HepG2 (cell line): ENCODE measurements at regions not wholly inside any gene's neighbourhood (a gene's known extent, or its start where the extent isn't known, plus 50 kb on each side); places are given as distances from the start of the nearest gene placed in this dataset.

Source experiments
- ATAC-seq: fragments of 200-7000 bp; cut with Tn5 transposase; 3 replicates; pipeline ENCODE4 v1.9.1; 2020; ENCODE audit warnings: mild to moderate bottlenecking, moderate library complexity
- BruUV-seq: library from RNA; stranded (reverse); fragments of 400-500 nt; replicated peaks from 2 replicates; lab custom pipeline; 2021; lab: Mats Ljungman, UMichigan
- CTCF ChIA-PET: fragments of 300-600 bp; formaldehyde crosslinking; extraction: SDS; loops from one replicate; lab custom pipeline; 2021; ENCODE audit warnings: low total read pairs, inconsistent platforms, low intra/inter-chr PET ratio; lab: Yijun Ruan, JAX
- POLR2A ChIA-PET: fragments of 350-600 bp; sonication (Branson Sonifier 250); formaldehyde crosslinking; loops from one replicate; lab custom pipeline; 2020; ENCODE audit warnings: antibody characterized with exemption, inconsistent platforms; lab: Yijun Ruan, JAX
- DNase-seq: peaks from one replicate; pipeline ENCODE4 v3.0.0-alpha.2; 2015; ENCODE audit warnings: low spot score
- FAIRE-seq: peaks from 3 replicates; lab custom pipeline; 2011; peaks lifted over from hg19 to GRCh38; lab: Jason Lieb, UNC
- H2AFZ ChIP-seq: one replicate; pipeline ENCODE4 v1.6.1; 2011; ENCODE audit warnings: low read length, inconsistent platforms
- H3K27ac ChIP-seq: fragments of 300-600 bp; 3 replicates; pipeline ENCODE4 v1.8.0; 2011; ENCODE audit warnings: mixed run types, mild to moderate bottlenecking, mixed read lengths, low read length, inconsistent platforms; ENCODE audit not compliant: insufficient read depth; ENCODE audit errors: extremely low read length
- H3K27me3 ChIP-seq, 2 experiments: fragments of 200-600 bp in 1 of 2; 2 replicates in 1 of 2; 3 replicates in 1 of 2; pipeline versions ENCODE4 v1.6.0 to v1.8.0; 2011; ENCODE audit warnings: low read length in 2 of 2, mild to moderate bottlenecking in 2 of 2, moderate library complexity in 2 of 2, inconsistent platforms in 1 of 2; ENCODE audit not compliant: insufficient read depth in 2 of 2, control insufficient read depth in 1 of 2
- H3K36me3 ChIP-seq, 2 experiments: fragments of 200-600 bp in 1 of 2; replicated peaks in 1 of 2; 2 replicates in 1 of 2; 3 replicates in 1 of 2; pipeline versions ENCODE4 v1.5.1 to v1.8.0; 2011; ENCODE audit warnings: low read length in 2 of 2, inconsistent platforms in 1 of 2; ENCODE audit not compliant: insufficient read depth in 2 of 2, control insufficient read depth in 1 of 2
- H3K4me1 ChIP-seq: 2 replicates; pipeline ENCODE4 v1.5.1; 2012; ENCODE audit warnings: low read length, inconsistent platforms; ENCODE audit not compliant: insufficient read depth
- H3K4me2 ChIP-seq: 2 replicates; pipeline ENCODE4 v1.6.0; 2011; ENCODE audit warnings: low read depth, low read length, inconsistent platforms
- H3K4me3 ChIP-seq, 3 experiments: fragments of 200-600 bp in 1 of 3; sonication (generic), shearing (Covaris generic) in 1 of 3; replicated peaks in 1 of 3; 2 replicates each; pipeline ENCODE4 v1.5.1; 2011 to 2016; ENCODE audit warnings: low read length in 3 of 3, inconsistent platforms in 2 of 3, low read depth in 2 of 3, mild to moderate bottlenecking in 2 of 3, control low read depth in 1 of 3, mixed read lengths in 1 of 3; ENCODE audit not compliant: insufficient read depth in 1 of 3
- H3K79me2 ChIP-seq: one replicate; pipeline ENCODE4 v1.6.1; 2011; ENCODE audit warnings: low read length, inconsistent platforms; ENCODE audit not compliant: insufficient read depth
- H3K9ac ChIP-seq: 2 replicates; pipeline ENCODE4 v1.6.0; 2011; ENCODE audit warnings: mild to moderate bottlenecking, low read depth, low read length, inconsistent platforms; ENCODE audit not compliant: insufficient read depth
- H3K9me3 ChIP-seq: 2 replicates; pipeline ENCODE4 v1.5.1; 2012; ENCODE audit warnings: mild to moderate bottlenecking, low read length
- H4K20me1 ChIP-seq: 2 replicates; pipeline ENCODE4 v1.6.0; 2011; ENCODE audit warnings: inconsistent platforms, mild to moderate bottlenecking, low read length, moderate library complexity; ENCODE audit not compliant: insufficient read depth
- HDAC6 ChIP-seq: fragments of 200-600 bp; sonication (generic); IDR thresholded peaks from 2 replicates; pipeline ENCODE4 v1.7.0; 2017; ENCODE audit warnings: mild to moderate bottlenecking, antibody characterized with exemption, low read length, low read depth
- KAT7 ChIP-seq: IDR thresholded peaks from 2 replicates; pipeline ENCODE4 v1.6.1; 2018; ENCODE audit warnings: borderline replicate concordance, missing compliant biosample characterization
- RFXANK ChIP-seq: IDR thresholded peaks from 2 replicates; pipeline ENCODE4 v1.6.1; 2016
- TAF1 ChIP-seq: sonication (generic); formaldehyde crosslinking; IDR thresholded peaks from 2 replicates; pipeline ENCODE4 v1.4.0; 2020; ENCODE audit warnings: missing genetic modification reagents
- ZBTB7B ChIP-seq: sonication (generic); formaldehyde crosslinking; IDR thresholded peaks from 2 replicates; pipeline ENCODE4 v1.4.0; 2020; ENCODE audit warnings: missing genetic modification reagents
- ZNF101 ChIP-seq: sonication (generic); formaldehyde crosslinking; IDR thresholded peaks from 2 replicates; pipeline ENCODE4 v1.4.0; 2020; ENCODE audit warnings: mild to moderate bottlenecking, low read depth, missing genetic modification reagents, borderline replicate concordance
- ZNF749 ChIP-seq: sonication (generic); formaldehyde crosslinking; IDR thresholded peaks from 2 replicates; pipeline ENCODE4 v1.8.0; 2022; ENCODE audit warnings: mild to moderate bottlenecking, missing genetic modification reagents, moderate library complexity, borderline replicate concordance
- ZNF772 ChIP-seq: sonication (generic); formaldehyde crosslinking; IDR thresholded peaks from 2 replicates; pipeline ENCODE4 v1.5.0; 2020; ENCODE audit warnings: mild to moderate bottlenecking, missing genetic modification reagents
- WGBS: methylation state at CpG from one replicate; pipeline ENCODE4 v1.1.6; 2017; ENCODE audit warnings: low lambda C conversion rate; 5-methylcytosine and 5-hydroxymethylcytosine counted together
- in situ Hi-C: cut with HindIII; loops from 2 replicates; pipeline ENCODE4 v1.10.0; 2017; ENCODE audit warnings: low pct_unique_long_range_greater_than_20kb; ENCODE audit not compliant: extremely low pct_ligation_motif_present
- intact Hi-C: fragments of 100-400 bp; cut with micrococcal nuclease; formaldehyde crosslinking; loops from one replicate; pipeline ENCODE4 v1.10.0; 2022; ENCODE audit not compliant: unreplicated experiment
- TF ChIP-seq, protein P1 (sequence below): sonication (generic); formaldehyde crosslinking; IDR thresholded peaks from 2 replicates; pipeline ENCODE4 v1.4.0; 2020; ENCODE audit warnings: missing genetic modification reagents
- TF ChIP-seq, protein P2 (sequence below): IDR thresholded peaks from 2 replicates; pipeline ENCODE4 v1.6.1; 2016; ENCODE audit warnings: mild to moderate bottlenecking
- TF ChIP-seq, protein P3 (sequence below): sonication (generic); formaldehyde crosslinking; IDR thresholded peaks from 2 replicates; pipeline ENCODE4 v1.8.1; 2023; ENCODE audit warnings: missing genetic modification reagents, inconsistent platforms, borderline replicate concordance
- TF ChIP-seq, protein P4 (sequence below): sonication (generic); formaldehyde crosslinking; IDR thresholded peaks from 2 replicates; pipeline ENCODE4 v1.8.1; 2023; ENCODE audit warnings: mild to moderate bottlenecking, moderate library complexity, missing genetic modification reagents

GRCh38 chr16:86892509-86892908 is 314.2 kb downstream of the FOXL1 start:
- H2AFZ ChIP-seq = no peak overlapping the region
- TF ChIP-seq ZBTB7B (CRISPR knock-in tag) (no peak), RFXANK (CRISPR knock-in tag) (no peak)
- TF ChIP-seq, all 625 proteins: peak for 0
- intact Hi-C loops = no loop called here
- Histone ChIP-seq H3K27me3 (peaks cover 4 to 60% of the 10 kb centered on the region in 2 experiments; a peak in 4 of 5 replicates), H3K36me3 (no peaks in the 10 kb centered on the region), H4K20me1 (no peaks in the 10 kb centered on the region), H3K9ac (no peak overlapping the region), H3K4me3 (no peak overlapping the region), H3K27ac (no peak overlapping the region), H3K79me2 (no peaks in the 10 kb centered on the region), H3K9me3 (no peaks in the 10 kb centered on the region), H3K4me2 (no peak overlapping the region), H3K4me1 (no peaks in the 10 kb centered on the region)
- DNase-seq = no peak
- in situ Hi-C loops = no loop called here
- no peak for ATAC-seq
- 27% methylated on average over 6 of the region's 6 CpGs for WGBS
- CTCF ChIA-PET = no interaction called here
- POLR2A ChIA-PET = no interaction called here
- FAIRE-seq = no peak
- no TSS peak for BruUV-seq

- no peaks in the 10 kb centered on the region for H3K79me2 ChIP-seq
- no peak for ATAC-seq
- H3K9me3 ChIP-seq = no peaks in the 10 kb centered on the region
- no peak overlapping the region for H3K4me2 ChIP-seq
- in situ Hi-C loops (no loop called here), intact Hi-C loops (no loop called here)
- no peak overlapping the region for H2AFZ ChIP-seq
- ChIA-PET CTCF (no interaction called here), POLR2A (no interaction called here)
- FAIRE-seq = no peak
- H3K36me3 ChIP-seq = no peaks in the 10 kb centered on the region
- 20% methylated on average over 10 of the region's 10 CpGs for WGBS
- no peak overlapping the region for H3K27ac ChIP-seq
- H3K27me3 ChIP-seq = peaks cover 6 to 66% of the 10 kb centered on the region in 2 experiments; a peak in 4 of 5 replicates
- BruUV-seq = no TSS peak
- H3K4me3 ChIP-seq = no peak overlapping the region
- H3K4me1 ChIP-seq = no peaks in the 10 kb centered on the region
- no peak overlapping the region for H3K9ac ChIP-seq
- no peak for DNase-seq
- no peaks in the 10 kb centered on the region for H4K20me1 ChIP-seq
- TF ChIP-seq TAF1 = no peak
- TF ChIP-seq ZNF749 (CRISPR knock-in tag) = no peak
- TF ChIP-seq, protein P1, sequence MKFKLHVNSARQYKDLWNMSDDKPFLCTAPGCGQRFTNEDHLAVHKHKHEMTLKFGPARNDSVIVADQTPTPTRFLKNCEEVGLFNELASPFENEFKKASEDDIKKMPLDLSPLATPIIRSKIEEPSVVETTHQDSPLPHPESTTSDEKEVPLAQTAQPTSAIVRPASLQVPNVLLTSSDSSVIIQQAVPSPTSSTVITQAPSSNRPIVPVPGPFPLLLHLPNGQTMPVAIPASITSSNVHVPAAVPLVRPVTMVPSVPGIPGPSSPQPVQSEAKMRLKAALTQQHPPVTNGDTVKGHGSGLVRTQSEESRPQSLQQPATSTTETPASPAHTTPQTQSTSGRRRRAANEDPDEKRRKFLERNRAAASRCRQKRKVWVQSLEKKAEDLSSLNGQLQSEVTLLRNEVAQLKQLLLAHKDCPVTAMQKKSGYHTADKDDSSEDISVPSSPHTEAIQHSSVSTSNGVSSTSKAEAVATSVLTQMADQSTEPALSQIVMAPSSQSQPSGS (CRISPR knock-in tag) = no peak
- no peak for TF ChIP-seq HDAC6
- no peak for TF ChIP-seq KAT7 (CRISPR knock-in tag)
- TF ChIP-seq, protein P2, sequence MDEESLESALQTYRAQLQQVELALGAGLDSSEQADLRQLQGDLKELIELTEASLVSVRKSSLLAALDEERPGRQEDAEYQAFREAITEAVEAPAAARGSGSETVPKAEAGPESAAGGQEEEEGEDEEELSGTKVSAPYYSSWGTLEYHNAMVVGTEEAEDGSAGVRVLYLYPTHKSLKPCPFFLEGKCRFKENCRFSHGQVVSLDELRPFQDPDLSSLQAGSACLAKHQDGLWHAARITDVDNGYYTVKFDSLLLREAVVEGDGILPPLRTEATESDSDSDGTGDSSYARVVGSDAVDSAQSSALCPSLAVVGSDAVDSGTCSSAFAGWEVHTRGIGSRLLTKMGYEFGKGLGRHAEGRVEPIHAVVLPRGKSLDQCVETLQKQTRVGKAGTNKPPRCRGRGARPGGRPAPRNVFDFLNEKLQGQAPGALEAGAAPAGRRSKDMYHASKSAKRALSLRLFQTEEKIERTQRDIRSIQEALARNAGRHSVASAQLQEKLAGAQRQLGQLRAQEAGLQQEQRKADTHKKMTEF = no peak
- TF ChIP-seq ZNF772 (CRISPR knock-in tag) = no peak
- TF ChIP-seq ZNF101 = no peak
- TF ChIP-seq, protein P3, sequence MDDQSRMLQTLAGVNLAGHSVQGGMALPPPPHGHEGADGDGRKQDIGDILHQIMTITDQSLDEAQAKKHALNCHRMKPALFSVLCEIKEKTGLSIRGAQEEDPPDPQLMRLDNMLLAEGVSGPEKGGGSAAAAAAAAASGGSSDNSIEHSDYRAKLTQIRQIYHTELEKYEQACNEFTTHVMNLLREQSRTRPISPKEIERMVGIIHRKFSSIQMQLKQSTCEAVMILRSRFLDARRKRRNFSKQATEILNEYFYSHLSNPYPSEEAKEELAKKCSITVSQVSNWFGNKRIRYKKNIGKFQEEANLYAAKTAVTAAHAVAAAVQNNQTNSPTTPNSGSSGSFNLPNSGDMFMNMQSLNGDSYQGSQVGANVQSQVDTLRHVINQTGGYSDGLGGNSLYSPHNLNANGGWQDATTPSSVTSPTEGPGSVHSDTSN (CRISPR knock-in tag) = no peak
- TF ChIP-seq, protein P4, sequence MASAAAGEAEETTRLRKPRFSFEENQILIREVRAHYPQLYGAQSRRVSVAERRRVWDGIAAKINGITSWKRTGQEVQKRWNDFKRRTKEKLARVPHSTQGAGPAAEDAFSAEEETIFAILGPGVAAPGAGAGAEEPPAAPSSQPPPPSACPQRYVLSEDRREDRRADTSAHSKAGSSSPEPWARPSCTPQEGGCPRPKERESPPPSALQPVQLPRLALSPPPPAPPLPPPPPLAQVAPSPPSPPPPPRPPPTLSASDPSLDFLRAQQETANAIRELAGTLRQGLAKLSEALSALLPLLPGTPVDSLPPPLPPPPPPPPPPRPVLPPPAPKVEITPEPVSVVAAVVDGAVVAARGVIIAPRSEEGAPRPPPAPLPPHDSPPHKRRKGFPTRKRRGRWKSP (CRISPR knock-in tag) = no peak
These were observed 315.2 kb downstream of the FOXL1 start for GRCh38 chr16:86893506-86893905.
